HS-27A (cell line): ENCODE measurements at regions not wholly inside any gene's neighbourhood (a gene's known extent, or its start where the extent isn't known, plus 50 kb on each side); places are given as distances from the start of the nearest gene placed in this dataset.
"Not testable (repeated sequence)": the region's sequence is repeated elsewhere in the genome, so short reads cannot be mapped to it uniquely, and the experiment has no call there.

Source experiments
- DNase-seq: peaks from one replicate; pipeline ENCODE4 v3.0.0-alpha.2; 2012; ENCODE audit warnings: low read depth, missing footprints

DNA sequence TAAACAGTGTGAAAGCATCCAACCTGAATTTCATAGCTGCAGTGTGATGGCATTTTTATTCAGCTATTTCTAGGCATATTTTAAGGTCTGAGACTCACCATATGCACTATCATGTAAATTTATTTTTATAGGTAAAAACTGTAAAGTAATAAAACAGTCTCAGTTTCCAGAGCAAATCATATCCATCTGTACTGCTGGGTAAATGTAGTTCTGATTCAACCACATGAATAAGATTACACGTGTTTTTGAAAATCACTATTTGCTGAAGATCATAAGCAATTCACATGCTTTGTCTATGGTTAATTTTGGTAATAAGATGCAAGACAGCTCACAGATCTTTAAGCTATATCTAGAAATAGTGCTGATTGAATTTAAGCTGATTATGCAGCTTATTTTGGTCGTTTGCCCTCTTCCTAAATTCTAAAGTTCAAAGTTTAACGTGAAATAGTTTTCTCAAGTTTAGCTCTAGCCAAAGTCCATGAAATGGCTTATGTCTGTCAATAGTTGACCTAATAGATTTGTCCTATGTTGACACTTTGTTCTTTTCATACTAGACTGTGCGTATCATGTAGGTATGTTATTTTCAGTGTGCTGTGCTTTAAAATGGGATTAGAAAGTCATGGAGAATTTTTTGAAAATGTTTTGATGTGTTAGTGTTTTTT lies 489.0 kb downstream of the USP25 start:
- no peak for DNase-seq

DNA sequence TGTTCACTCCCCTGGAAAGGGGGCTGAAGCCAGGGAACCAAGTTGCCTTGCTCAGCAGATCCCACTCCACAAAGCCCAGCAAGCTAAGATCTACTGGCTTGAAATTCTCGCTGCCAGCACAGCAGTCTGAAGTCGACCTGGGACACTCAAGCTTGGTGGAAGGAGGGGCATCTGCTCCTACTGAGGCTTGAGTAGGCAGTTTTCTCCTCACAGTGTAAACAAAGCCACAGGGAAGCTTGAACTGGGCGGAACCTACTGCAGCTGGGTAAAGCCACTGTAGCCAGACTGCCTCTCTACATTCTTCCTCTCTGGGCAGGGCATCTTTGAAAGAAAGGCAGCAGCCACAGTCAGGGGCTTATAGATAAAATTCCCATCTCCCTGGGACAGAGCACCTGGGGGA lies 495.0 kb downstream of the USP25 start:
- DNase-seq: not testable (repeated sequence)

DNA sequence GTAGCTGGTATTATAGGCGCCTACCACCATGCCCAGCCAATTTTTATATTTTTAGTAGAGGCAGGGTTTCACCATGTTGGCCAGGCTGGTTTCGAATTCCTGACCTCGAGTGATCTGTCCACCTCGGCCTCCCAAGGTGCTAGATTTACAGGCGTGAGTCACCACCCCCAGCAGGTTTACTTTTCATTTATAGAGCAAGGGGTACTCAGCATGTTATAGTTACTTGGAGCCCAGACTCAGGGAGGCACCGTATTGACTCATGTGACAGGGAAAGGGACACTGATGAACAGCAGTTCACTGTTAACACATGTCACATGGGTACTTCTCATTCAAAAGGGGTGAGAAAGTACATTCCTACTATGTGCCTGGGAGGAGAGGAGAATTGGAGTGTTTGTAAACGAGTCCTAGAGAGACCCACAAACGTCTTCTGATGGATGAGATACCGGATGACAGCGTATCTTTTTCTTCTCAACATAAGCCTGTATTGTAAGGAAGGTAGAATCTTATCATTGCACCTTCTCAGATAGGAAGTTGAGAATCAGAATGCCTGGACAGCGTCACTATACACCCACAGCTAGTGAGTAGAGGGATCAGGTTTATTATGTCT lies 510.0 kb downstream of the USP25 start:
- no peak for DNase-seq

DNA sequence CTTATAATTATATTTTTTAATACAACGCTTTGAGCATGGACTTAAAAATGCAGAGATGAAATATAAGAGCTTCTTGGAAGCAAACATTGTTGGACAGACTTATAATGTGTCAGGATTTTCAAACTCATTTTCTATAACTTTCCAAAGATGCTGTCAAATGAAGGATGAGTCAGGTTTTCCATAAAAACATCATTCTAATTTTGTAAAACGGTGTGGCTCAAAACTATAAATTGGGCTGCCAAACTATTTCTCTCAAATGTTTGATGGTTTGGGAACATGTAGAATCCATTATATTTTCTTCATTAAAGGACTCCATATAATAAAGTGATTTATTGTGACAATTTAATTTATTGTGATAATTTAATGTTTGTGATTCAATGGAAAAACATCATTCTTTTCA lies 511.2 kb downstream of the USP25 start:
- DNase-seq: no peak

DNA sequence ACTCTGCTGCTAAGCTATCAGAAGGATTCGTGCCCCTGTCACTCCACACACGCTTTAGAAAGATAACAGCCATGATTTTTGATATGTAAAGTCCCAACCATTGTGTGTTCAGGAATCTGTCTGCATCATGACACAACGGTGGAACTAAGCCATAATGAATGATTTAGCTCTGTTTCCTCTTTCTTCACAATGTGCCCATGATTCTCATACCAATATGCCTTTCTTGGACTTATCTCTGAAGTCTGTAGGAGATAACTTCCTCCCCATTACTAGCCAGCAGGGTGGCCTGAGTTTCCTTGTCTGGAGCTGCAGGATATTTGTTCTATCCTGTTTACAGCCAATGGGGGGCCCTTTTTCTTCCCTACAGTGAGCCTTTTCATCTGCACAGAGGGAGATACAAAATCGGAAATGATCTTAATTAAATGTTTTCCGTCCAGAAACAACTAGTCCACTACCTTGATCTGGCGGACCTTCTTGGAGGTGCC lies 511.7 kb downstream of the USP25 start:
- DNase-seq: no peak

DNA sequence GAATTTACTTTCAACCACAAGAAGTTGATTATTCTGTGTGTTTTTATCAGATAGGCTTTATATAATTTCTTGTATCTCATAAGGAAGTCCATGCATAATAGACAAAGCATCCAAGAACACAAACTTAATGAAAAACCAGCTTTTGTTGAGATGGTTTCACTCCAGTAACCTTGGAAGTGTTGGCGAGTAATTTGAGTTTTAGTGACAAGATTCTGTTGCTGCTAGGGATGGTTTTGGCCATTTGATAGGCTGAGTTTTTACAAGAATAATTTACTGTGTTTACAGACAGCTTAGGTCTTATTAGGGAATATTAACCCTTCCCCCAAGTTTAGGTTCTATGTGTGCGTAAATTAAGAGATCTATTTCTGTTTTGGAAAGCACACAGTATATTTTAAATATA lies 513.6 kb downstream of the USP25 start:
- DNase-seq: no peak

DNA sequence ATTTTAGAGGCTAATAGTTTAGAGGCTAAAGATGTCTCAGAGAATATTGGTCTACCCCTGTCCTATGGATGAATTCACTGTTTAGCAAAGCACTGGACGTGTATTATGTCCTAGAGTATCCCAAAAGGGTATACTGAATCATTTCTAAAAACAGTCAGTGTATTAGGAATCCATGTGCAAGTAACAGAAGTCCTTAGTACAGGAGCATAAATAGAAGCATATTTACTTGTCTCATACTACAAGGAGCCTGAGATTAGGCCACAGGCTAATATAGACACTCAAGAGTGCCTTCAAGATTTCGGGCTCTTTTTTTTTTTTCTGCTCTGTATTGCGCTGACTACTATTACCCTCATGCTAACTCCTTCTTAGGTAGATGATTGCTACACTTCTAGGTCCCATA lies 518.9 kb downstream of the USP25 start:
- no peak for DNase-seq

DNA sequence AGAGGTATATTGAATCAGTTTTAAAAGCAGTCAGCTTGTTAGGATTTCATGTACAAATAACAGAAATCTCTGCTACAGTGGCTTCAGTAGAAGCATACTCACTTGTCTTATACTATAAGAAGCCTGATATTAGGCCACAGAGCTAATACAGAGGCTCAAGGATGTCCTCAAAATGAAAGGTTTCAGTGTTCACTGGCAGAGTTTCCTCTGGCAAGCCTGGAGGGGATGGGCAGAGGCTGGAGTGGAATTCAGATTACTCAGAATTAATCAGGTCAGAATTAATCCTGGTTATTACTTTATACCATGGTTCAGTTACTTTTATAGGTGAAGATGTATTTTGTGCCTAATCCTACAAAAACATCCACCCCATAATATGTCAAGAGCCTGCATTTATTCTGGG lies 520.5 kb downstream of the USP25 start:
- no peak for DNase-seq

DNA sequence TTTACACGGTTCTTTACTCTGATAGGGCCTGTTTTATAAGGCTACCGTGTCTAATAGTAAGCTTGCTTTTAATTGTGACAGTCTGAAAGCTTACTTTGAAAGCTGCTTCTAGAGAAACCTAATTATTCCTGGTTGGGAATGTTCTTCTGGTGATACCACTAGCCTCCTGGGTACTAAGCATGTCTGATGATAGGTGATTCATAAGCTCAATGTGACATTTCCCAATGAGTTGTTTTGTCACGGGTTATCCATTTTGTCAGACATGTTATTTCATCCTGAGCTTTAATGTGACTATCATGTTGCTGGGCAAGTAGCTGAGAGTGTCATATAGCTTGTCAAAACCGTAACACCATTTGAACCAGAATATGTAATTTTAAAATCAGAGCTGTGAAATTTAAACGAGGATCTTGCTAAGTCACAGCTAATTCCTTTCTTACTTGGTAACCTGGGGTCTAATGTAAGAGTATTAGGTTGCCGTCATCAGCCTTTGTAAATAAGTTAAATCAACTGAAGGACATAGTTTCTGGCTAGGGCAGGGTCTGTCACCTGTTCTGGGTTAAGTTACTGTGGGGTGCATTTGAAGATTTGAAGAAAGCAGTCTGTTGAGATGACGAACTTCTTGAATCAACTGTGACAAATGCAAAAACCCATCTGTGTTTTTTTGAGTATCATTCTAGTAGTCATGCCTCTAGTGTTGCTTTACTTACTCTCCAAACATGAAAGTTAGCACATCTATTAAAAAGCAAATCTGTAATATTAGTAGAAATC lies 529.2 kb downstream of the USP25 start:
- no peak for DNase-seq

DNA sequence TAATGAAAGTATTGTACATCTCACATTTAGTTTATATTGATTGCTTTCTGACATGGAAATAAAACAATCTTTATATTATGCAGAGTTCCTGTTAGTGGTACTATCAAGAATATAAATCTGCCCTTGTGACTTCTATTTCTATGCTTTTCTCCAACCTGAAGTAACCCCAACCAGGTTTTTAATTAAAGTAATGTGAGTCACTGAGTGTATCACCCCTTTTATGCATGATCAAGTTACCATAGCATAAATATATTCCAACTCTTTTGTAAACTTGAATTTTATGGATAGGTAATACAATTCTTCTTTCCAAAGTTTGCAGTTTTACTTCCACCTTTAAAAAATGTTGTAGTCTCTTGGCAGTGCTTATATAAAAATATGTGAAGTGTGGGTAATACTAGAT lies 532.3 kb downstream of the USP25 start:
- DNase-seq: no peak

DNA sequence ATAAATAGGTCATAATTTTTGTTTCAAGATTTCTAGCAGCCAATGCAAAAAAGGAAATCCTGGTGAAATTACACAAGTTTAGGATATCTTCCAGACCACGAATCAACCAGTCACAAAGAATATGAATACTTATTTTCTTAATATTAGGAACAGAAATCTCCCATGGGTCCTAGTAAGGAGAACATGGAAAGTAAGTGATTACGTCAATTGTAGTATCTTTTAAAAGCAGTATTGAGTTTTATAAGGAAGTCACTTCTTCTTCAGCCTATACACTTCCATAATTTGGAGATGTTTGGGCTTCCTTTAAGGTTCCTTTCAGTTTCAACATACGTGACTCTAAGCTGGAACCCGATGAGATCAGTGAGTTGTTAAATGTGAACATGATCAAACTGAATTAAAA lies 534.5 kb downstream of the USP25 start:
- no peak for DNase-seq

DNA sequence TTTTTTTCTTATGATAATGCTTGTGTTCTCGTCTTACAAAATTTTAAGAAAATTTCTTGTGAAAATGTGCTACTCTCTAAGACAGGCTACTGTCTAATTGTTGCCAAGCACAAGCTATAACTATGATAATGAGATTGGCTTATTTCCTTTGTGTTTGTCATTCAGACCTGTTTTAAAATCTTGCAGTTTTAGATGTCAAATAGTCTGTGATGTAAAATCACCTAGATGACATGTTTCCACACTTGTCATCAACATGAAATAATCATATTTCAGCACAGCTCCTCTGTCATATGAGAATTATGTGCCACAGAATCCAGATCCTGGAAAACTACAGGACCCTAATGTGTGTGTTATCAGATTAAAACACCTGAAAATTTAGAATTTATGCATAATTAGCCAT lies 539.7 kb downstream of the USP25 start:
- DNase-seq: no peak

DNA sequence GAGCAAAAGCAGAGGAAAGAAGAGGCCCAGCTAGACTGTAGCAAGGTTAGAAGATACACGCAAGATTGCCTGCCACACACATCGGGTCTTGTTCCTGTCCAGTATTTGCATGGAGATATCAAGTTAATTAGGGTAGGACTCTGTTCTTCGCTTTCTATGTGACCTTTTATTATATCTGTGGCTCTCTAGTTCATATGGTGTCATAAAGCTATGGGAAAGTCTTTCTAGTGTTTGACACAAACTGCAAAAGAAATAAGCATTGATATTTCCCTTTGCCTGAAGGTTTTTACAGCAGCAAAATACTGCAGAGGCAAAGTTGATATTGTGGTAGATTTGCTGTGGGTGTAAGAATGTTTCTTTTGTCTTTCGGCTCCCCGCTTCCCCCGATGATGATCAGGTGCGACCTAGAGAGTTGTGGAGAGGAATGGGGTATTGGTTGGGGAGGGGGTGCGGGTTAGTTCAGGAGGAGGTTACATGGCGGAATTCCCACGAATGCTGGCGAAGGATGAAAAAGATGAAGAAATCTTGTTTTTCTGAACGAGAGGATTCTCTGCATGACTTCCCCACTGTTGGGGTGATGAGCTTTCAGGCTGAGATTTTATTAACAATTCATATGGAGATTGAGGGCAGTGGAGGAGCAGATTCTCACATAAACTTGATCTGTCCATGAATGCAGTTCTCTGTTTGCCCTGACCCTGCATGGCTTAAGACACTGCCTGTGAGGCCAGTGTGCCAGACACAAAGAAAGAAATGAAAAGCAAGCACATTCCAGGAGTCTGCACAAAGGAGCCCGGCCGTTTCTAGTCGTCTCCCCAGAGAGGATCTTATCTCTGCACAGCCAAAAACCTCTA lies 550.2 kb downstream of the USP25 start:
- no peak for DNase-seq

DNA sequence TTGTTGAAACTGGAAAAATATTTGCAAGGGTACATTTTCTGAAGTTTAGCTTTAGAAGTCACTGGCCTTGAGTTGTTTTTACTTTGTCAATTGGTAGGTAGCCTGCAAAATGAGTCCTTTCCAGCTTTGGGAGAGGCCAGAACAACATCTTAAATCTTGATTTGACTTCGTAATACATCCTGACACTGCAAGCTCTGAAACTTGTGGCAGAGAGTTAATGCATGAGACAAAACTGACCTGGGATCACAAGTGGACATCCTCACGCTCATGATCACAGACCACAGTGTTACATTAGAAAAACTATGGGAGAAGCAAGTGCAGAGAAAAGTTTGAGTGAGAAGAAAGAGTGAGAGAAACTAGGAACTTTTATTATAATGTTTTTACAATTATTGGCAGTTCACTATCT lies 550.9 kb downstream of the USP25 start:
- DNase-seq: no peak

DNA sequence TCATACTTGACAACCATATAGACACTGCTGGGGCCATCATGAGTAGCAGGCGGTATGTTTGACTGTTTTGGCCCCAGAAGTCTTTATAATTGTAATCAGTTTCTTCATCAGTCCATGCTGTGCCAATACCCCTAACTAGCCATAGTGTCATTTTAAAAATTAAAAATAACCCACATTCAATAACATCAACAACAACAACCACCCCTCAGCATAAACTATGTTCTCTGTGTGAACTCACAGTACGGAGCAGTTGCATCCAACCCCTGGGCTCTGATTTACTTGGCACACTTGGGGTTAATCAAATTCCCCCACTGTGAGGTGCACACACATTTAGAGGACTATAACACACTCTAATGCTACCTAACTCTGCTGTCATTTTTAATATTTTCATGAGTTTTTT lies 553.7 kb downstream of the USP25 start:
- no peak for DNase-seq

DNA sequence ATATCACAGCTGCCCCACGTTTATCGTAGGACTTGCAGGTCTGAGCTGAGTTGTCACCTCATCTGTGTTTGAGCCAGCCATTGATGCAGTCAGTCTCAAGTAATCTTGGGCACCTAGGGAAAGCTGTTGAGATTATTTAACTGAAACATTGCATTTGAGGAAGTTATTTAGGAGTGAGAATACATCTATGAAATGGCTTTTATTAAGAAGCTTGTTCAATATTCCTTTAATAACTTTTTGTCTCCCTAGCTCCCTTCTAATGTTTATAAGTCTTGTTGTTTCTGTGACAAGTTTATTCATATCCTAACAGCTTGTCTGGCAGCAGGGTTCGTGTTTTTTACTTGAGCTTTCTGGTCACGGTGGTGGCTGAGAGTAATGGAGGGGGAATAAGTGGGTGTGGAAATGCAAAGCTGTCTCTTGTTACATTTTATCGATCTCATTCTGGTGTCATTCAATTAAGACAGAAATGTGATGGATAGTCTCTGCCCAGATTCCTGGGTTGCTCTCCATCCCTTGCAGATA lies 555.9 kb downstream of the USP25 start:
- DNase-seq: no peak

DNA sequence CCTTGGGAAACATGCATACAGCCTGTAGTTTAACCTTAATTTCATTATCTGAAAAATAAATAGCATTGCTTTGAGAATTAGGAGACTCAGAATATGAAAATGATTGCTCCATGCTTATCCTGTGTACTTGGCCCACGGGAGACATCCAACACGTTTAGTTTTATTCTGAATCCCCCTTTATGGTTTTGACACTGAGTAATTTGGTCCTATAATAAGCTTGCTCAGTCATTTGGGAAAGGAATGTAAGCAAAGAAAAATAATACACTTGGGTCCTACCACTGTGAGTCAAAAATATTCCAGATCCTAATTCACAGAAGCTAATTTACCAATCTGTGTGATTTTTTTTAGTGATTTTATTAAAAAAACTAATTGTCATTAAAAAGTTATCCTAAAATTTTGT lies 557.3 kb downstream of the USP25 start:
- no peak for DNase-seq

DNA sequence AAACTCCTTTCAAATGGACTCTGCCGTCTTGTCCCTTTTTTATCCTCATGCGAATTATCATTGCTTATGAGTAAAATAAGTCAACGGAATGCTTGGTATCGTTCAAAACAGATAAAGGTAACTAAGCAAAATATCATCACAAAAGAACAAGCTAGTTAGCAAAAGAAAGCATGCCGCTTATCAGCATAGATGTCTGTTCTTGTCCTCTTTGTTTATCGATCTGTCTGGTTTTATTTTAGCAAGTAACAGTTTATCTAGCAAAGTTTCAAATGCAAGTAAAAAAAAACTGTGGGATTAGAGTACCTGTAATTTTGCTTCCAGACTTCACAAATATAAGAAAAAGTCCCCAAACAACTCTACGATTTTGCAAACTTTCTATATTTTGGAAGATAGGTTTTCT lies 561.5 kb downstream of the USP25 start:
- no peak for DNase-seq

DNA sequence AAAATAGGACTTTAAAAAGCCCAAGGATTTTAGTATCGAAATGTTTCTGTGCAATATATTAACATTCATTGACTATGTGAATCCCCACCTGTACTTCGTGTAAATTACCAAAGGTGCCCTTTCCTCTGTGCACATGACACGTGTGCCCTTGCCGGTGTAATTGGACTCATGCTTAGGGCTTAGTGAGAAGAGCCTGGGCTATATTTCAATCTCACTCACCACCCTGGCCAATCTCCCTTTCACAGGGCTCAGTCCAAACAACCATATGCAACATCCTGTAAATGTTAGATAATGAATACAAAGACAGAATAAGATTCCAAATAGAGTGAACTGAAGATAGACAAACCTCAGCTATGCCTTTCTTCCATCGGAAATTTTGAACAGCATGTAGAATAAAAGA lies 564.3 kb downstream of the USP25 start:
- DNase-seq: no peak

DNA sequence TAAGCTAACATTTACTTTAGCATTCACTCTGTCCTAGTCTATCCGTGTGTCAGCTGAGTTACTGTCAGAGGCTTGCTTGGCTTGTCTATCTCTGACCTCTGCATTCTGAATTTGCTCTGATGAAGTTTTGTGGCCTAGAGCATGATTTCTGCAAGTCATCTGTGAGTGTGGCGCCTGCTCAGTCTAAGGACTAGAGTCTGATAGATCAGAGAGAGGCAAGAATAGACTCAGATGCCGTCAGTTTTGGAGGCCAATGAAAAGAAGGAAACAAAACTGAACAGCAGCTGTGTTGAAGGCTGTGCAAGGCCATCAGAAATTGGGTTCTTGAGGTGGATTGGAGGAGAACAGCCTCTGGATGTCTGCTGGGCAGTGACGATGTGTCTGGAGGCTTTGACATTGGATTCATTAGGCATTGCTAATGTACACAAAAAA lies 573.1 kb downstream of the USP25 start:
- no peak for DNase-seq

DNA sequence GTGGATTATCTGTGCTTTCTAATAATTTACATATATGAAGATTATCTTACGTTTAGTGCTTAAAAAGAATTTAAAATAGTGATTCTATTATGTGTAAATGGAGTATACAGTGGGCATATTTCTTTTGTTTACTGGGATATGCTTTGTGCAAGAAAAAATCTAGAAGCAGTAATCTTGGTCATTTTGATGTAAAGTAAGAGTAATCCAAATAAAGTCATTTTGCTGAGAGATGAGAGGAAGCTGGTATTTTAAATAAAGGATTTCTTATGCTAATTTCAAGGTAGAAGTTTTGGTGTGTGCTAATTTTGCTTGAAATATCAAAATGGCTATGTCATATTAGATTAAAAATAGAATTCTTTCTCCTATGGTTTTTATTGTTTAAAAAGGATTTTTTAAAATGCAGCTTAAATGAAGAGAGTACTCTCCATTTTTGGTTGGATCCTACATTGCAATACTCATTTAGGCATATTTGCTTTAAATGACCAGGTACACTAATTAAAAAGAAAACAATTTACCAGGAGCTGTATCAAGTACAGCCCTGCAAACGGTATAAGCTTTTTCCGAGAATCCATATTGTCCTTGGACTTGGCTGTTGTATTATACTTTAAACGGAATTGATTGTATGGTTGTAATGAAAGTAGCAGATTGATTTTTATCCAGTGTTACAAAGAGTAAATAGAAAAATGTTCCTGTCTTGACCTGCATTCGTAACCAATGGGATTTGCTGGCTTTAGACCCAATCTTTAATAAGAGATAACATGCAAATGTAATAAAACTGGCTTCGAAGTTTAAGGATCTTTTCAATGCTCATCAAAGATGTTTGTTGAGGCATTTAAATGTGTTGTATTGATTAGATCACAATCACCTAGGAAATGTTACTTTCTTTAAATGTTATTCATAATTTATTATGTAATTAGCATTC lies 574.7 kb downstream of the USP25 start:
- DNase-seq: no peak
